Fibroblast of skin of left biceps (primary cell): ENCODE measurements at regions not wholly inside any gene's neighbourhood (a gene's known extent, or its start where the extent isn't known, plus 50 kb on each side); places are given as distances from the start of the nearest gene placed in this dataset.
"Not testable (repeated sequence)": the region's sequence is repeated elsewhere in the genome, so short reads cannot be mapped to it uniquely, and the experiment has no call there.

Experiments used
- DNase-seq, 2 experiments: peaks; one replicate each; pipeline ENCODE4 v3.0.0-alpha.2; 2013; ENCODE audit warnings: low read depth in 2 of 2

GRCh38 chr19:27852931-27853330 is 1360.0 kb downstream of the UQCRFS1 start:
- DNase-seq, result not testable (repeated sequence)

- no peak for DNase-seq
Observed at GRCh38 chr19:27851543-27852060, 1361.3 kb downstream of the UQCRFS1 start.

GRCh38 chr19:27851002-27851481 is 1361.9 kb downstream of the UQCRFS1 start:
- no peak for DNase-seq

GRCh38 chr19:27846944-27847343 is 1366.0 kb downstream of the UQCRFS1 start:
- DNase-seq, result no peak

- DNase-seq, result no peak
Observed at GRCh38 chr19:27844261-27844660, 1368.7 kb downstream of the UQCRFS1 start.

GRCh38 chr19:27843861-27844260 is 1369.1 kb downstream of the UQCRFS1 start:
- DNase-seq, result no peak

GRCh38 chr19:27833031-27833430 is 1379.9 kb downstream of the UQCRFS1 start:
- no peak for DNase-seq

- no peak for DNase-seq
Observed at GRCh38 chr19:27828829-27829228, 1384.1 kb downstream of the UQCRFS1 start.

GRCh38 chr19:27824108-27824507 is 1388.8 kb downstream of the UQCRFS1 start:
- DNase-seq, result no peak

- no peak for DNase-seq
Observed at GRCh38 chr19:27822336-27822735, 1390.6 kb downstream of the UQCRFS1 start.

GRCh38 chr19:27821418-27822018 is 1391.4 kb downstream of the UQCRFS1 start:
- no peak for DNase-seq

- no peak for DNase-seq
Observed at GRCh38 chr19:27815985-27816384, 1397.0 kb downstream of the UQCRFS1 start.

GRCh38 chr19:27814834-27815233 is 1398.1 kb downstream of the UQCRFS1 start:
- not testable (repeated sequence) for DNase-seq

- not testable (repeated sequence) for DNase-seq
Observed at GRCh38 chr19:27814274-27814673, 1398.7 kb downstream of the UQCRFS1 start.

GRCh38 chr19:27806471-27807070 is 1406.4 kb downstream of the UQCRFS1 start:
- no peak for DNase-seq

- no peak for DNase-seq
Observed at GRCh38 chr19:27805848-27806247, 1407.1 kb downstream of the UQCRFS1 start.

- DNase-seq, result not testable (repeated sequence)
Observed at GRCh38 chr19:27802293-27802692, 1410.7 kb downstream of the UQCRFS1 start.

- DNase-seq, result no peak
Observed at GRCh38 chr19:27796540-27796939, 1416.4 kb downstream of the UQCRFS1 start.

- no peak for DNase-seq
Observed at GRCh38 chr19:27796073-27796472, 1416.9 kb downstream of the UQCRFS1 start.

- no peak for DNase-seq
Observed at GRCh38 chr19:27795369-27795768, 1417.6 kb downstream of the UQCRFS1 start.

GRCh38 chr19:27794494-27795042 is 1418.4 kb downstream of the UQCRFS1 start:
- DNase-seq, result no peak

- peak; percentile 63 to 64 for DNase-seq
Observed at GRCh38 chr19:27793644-27794493, 1419.1 kb downstream of the UQCRFS1 start.
